Endothelial cell of umbilical vein (primary cell): ENCODE measurements at regions not wholly inside any gene's neighbourhood (a gene's known extent, or its start where the extent isn't known, plus 50 kb on each side); places are given as distances from the start of the nearest gene placed in this dataset.

Experiments
- CTCF ChIP-seq, 2 donors: IDR thresholded peaks; 1 replicate in 1 of 2; 2 replicates in 1 of 2; pipeline ENCODE4 v1.5.1; 2011; ENCODE audit warnings: low read length in 2 of 2, mild to moderate bottlenecking in 2 of 2, moderate library complexity in 2 of 2, control low read depth in 1 of 2, inconsistent platforms in 1 of 2, low read depth in 1 of 2; ENCODE audit not compliant: insufficient read depth in 1 of 2; ENCODE audit errors: extremely low read depth in 1 of 2
- EZH2 ChIP-seq: IDR thresholded peaks from 2 replicates; pipeline ENCODE4 v1.6.1; 2012; ENCODE audit warnings: borderline replicate concordance, low read depth, mild to moderate bottlenecking, moderate library complexity, low read length, inconsistent platforms; ENCODE audit not compliant: severe bottlenecking
- MYC ChIP-seq: IDR thresholded peaks from one replicate; pipeline ENCODE4 v1.6.1; 2011; ENCODE audit warnings: mild to moderate bottlenecking, low read depth, low read length
- POLR2A ChIP-seq: IDR thresholded peaks from 2 replicates; pipeline ENCODE4 v1.6.1; 2012; ENCODE audit warnings: low read depth, mild to moderate bottlenecking, control low read depth, low read length

GRCh38 chr18:44060197-44060596 is 620.5 kb upstream of the SETBP1 start:
- no peak for TF ChIP-seq POLR2A
- no peak for TF ChIP-seq CTCF (IDR thresholded peaks at IDR 0.05; ENCODE audit: extremely low read depth in 1 of 2, insufficient read depth in 1 of 2, low read depth in 1 of 2, low read length in 2 of 2)
- TF ChIP-seq EZH2 = no peak
- TF ChIP-seq MYC = no peak
